ELR (cell line): ENCODE measurements at regions not wholly inside any gene's neighbourhood (a gene's known extent, or its start where the extent isn't known, plus 50 kb on each side); places are given as distances from the start of the nearest gene placed in this dataset.

Experiments used
- DNase-seq: peaks from one replicate; pipeline ENCODE4 v3.0.0-alpha.2; 2015; ENCODE audit warnings: low read depth

- no peak for DNase-seq
These were observed 50.2 kb upstream of the PICALM start for GRCh38 chr11:86119077-86119476.
